GM18867 (cell line): ENCODE measurements at regions not wholly inside any gene's neighbourhood (a gene's known extent, or its start where the extent isn't known, plus 50 kb on each side); places are given as distances from the start of the nearest gene placed in this dataset.
"Not testable (repeated sequence)": the region's sequence is repeated elsewhere in the genome, so short reads cannot be mapped to it uniquely, and the experiment has no call there.

Experiments used
- ATAC-seq: cut with Tn5 transposase; IDR thresholded peaks from one replicate; pipeline ENCODE4 v1.9.1; 2021; ENCODE audit warnings: mild to moderate bottlenecking, moderate library complexity; ENCODE audit not compliant: unreplicated experiment

DNA sequence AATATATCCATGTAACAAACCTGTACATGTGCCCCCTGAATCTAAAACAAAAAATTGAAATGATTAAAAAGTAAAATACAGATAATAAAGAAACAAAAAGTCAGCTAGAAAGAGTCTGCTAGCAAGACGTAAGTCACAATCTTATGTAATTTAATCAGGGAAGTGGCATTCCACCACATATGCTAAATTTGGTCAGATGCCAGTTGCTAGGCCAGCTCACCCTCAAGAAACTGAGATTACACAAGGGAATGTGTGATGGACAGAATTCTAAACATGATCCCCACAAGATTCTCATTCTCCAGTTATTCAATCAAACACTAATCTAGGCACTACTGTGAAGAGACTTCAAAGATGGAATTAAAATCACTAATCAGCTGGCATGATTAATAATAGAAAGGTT is 689.3 kb downstream of the CENPC start:
- ATAC-seq: no peak

DNA sequence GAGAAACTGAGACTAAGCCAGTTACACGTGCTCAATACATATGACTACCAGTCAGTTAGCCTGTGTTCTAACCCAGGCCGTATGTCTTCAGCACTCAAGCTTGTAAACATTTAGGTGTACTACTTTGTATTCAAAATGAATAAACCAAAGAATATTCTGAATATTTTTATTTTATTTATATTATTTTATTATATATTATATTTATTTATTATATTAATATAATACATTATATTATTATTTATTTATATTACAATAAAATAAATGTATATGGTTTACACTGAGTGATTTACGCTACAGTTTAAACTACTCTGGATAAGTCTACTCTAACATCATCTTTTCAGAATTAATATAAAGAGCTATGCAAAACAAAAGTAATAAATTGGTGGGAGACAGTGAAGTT is 691.5 kb downstream of the CENPC start:
- no peak for ATAC-seq

- no peak for ATAC-seq
These were observed 692.5 kb downstream of the CENPC start for GRCh38 chr4:66852843-66853242.

GRCh38 chr4:66849596-66849995 is 695.7 kb downstream of the CENPC start:
- no peak for ATAC-seq

DNA sequence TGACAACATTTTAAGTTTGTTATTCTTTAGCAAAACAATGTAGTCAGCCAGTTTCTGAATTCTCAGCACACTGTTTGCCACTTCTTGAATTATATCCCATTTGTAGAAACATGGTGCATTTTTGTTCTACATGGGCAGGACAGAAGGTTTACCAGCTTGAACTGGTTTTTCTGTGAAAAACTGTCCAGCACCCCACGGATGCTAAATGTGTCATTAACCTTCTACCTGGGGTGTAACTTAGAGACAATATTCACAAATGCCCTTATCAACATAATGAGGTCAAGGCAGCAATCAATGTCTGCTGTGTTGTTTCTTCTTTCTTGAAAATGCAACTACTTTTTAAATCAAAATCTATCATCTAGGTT is 702.6 kb downstream of the CENPC start:
- ATAC-seq: no peak

DNA sequence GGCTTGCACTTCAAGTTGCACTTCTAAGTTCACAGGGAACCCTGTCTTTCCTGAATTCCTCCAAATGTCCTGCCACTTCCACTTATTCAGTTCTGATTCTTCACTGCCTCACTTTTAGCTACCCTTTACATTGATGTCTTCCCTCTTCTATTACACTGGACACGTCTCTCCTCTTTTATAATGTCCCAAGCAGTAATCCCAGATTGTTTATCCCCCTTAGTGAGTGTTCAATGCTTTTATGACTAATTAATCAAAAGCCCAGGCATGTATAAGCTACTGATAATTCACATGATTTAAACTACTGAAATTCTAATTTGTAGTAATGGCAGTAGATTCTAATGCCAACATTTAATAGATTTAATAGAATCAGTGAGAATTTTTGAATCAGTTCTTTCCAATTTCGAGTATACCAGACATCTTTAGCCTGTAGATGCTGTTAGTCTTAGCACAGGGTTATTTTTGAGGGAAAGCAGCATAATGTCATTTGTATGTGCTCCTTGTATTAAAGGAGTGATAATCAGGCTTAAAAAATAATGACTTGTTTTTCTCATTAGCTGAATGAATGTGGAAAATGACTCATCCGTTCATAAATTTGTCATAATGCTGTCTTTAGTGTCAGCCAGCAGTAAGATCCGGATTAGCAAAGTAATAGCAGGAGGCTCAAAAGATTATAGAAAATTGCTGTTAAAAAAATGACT is 703.1 kb downstream of the CENPC start:
- ATAC-seq: no peak

- no peak for ATAC-seq
These were observed 705.1 kb downstream of the CENPC start for GRCh38 chr4:66840178-66840577.

- ATAC-seq: no peak
These were observed 707.9 kb downstream of the CENPC start for GRCh38 chr4:66837279-66837922.

- no peak for ATAC-seq
These were observed 716.0 kb downstream of the CENPC start for GRCh38 chr4:66829310-66829709.

DNA sequence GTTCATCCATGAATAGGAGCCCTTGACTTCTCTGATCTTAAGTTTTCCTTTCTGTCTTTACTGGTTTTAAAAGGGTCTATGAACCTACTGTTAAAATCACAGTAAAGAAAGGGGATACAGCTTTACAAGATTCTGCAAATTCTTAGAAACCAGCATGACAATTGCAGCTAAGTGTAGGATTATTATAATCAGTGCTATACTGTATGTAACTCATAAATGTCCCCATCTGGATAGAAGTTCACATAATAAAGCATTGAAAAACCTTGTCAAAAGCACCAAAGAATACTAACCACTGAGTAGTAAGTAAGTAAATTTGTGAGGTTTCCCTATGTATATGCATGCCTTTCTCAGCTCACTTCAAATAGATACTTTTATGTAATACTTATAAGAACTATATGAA is 724.6 kb downstream of the CENPC start:
- no peak for ATAC-seq

DNA sequence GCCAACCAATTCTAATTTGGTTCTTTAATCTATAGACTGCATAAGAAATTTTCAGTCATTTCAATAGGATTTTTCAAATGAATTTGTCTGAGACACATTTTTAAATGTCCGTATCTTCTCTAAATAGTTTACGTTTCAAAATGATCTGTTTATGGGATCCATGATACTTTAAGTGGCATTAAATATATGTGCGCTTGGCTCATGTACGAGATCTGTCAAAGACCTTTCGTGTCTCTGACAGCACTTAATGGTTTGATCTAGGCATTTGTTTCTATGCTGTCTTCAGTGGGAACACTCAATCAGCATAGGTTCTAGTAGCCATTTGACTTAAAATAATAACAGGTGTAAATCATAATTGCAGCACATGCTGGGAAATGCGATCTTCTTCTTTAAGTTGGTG is 731.0 kb downstream of the CENPC start:
- no peak for ATAC-seq

- no peak for ATAC-seq
These were observed 739.7 kb downstream of the CENPC start for GRCh38 chr4:66805582-66805981.

- ATAC-seq: no peak
These were observed 740.3 kb downstream of the CENPC start for GRCh38 chr4:66804979-66805378.

GRCh38 chr4:66797608-66798007 is 747.7 kb downstream of the CENPC start:
- ATAC-seq: no peak

DNA sequence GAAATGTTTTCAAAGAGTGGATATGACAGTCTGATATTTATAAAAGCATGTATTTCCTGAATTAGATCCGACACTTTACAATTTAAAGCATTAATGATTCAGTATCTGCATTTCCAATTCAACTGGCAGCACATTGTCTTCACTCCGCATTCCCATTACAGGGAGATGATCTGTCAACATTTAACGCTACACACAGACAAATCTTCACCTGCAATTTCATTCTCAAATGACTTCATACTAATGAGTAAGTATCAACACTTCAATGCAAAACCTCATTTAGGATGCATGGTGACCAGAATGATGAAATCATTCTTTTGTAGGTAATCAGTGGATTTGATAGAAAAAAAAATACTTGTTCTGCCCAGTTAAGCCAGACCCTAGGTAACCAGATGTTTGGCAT is 749.6 kb downstream of the CENPC start:
- ATAC-seq: no peak

DNA sequence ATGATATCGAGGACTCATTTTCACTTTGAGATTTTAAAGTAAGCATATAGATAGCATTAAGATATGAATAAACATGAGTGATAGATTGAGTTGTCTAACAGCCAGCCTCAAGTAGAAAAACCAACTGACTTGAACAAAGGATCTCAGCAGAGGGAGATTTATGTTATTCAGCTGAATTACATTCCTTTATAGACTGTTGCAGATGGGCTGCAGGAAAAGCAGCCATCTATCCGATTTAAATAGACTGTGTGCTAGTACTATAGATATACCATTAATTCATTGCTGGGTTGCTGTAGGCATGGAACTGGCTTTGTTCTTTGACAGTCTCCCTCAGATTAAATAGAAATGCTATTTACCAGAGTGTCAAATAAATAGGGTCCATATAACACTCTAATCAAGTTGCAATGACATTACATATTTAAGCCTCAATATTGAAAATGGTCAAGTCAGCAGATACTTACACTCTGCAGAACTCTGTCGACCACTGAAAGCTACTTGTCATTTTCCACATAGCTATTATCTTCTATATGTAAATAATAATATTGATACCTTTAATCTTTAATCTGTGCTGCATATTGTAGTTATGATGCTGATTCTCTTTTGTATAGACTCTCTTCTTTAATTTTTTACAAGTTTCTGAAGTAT is 750.8 kb downstream of the CENPC start:
- ATAC-seq: no peak

DNA sequence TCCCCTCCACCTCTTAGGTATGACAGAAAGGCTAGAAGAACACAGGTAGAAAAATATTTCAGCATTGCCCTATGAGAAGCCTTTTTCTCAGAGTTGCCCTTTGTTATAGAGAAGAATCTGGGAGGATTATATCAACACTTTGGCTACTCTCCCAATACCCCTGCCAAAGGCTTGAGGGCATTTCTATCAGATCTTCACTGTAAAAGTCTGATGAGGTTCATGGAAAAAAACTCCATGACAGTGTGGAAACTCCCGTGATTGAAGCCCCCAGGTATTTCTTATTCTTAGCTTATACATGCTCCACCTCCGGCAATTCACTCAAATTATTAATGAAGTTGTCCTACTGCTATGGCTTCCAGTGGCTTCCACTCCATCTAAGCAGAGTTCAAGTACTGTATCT is 753.6 kb downstream of the CENPC start:
- no peak for ATAC-seq

DNA sequence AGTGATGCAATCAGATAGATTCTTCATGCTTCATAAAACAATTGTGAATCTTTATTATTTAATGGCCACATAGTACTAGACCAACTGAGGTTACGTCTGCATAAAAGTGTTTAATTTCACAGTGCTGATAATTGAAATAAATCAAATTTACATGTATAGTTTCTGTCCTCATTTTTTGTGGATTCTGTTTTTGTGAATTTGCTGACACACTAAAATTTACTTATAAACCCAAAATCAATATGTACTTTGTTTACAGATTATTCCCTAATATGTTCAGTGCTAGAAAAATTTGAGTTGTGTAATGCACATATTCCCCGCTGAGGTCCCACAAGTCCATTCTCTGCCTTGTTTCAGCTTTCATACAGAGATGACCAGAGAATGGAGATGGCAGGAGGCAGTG is 759.8 kb downstream of the CENPC start:
- no peak for ATAC-seq

DNA sequence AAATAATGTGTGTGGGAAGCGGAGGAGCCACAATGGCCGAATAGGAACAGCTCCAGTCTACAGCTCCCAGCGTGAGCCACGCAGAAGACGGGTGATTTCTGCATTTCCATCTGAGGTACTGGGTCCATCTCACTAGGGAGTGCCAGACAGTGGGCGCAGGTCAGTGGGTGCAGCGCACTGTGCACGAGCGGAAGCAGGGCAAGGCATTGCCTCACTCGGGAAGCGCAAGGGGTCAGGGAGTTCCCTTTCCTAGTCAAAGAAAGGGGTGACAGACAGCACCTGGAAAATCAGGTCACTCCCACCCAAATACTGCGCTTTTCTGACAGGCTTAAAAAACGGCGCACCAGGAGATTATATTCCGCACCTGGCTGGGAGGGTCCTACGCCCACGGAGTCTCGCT is 762.6 kb downstream of the CENPC start:
- not testable (repeated sequence) for ATAC-seq

DNA sequence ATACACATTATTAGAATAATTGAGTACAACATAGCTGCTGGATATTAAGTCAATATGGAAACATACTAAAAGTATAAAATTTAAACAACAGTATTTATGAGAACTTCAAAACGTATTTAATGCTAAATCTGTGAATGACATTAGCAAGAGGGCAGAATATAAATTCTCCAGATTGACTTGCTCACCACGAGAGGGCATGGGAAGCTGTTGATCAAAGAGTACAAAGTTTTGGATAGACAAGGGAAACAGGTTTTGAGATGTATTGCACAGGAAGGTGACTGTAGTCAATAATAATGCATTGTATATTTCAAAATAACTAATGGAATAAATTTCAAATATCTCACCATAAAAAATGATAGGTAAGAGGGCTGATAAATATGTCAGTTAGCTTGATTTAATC is 768.2 kb downstream of the CENPC start:
- no peak for ATAC-seq

GRCh38 chr4:66769441-66769840 is 775.9 kb downstream of the CENPC start:
- ATAC-seq: no peak

DNA sequence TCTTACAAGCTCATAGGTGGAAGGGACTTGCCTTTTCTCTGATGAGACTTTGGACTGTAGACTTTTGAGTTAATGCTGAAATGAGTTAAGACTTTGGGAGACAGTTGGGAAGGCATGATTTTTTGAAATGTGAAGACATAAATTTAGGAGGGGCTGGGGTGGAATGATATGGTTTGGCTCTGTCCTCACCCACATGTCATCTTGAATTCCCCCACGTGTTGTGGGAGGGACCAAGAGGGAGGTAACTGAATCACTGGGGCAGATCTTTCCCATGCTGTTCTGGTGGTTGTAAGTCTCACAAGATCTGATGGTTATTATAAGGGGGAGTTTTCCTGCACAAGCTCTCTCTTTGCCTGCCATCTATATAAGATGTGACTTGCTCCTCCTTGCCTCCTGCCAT is 777.9 kb downstream of the CENPC start:
- ATAC-seq: no peak
